GM20000 (cell line): ENCODE measurements at regions not wholly inside any gene's neighbourhood (a gene's known extent, or its start where the extent isn't known, plus 50 kb on each side); places are given as distances from the start of the nearest gene placed in this dataset.

Source experiments
- DNase-seq: peaks from one replicate; pipeline ENCODE4 v3.0.0; 2012; ENCODE audit warnings: low spot score
- TF ChIP-seq, protein P1 (sequence below): IDR thresholded peaks from 2 replicates; pipeline ENCODE4 v1.5.1; 2012; ENCODE audit warnings: mild to moderate bottlenecking, control low read depth; ENCODE audit errors: extremely low read depth, missing control alignments

DNA sequence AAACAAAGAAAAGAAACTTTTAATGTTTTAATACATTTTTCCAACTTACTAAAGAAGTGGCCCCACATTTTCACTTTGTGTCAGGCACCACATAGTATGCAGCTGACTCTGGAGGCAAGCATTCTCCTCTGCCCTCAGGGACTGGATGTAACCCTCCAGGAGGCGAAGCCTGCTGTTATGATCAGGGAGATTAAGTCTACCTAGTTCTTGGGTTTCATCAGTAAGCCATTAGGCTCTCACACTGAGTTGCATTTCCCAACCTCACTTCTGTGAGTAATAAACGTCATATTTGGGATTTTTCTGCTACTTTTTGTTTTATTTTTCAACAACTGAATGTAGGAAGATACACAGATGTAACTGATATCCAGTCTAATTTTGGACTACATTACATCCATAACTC, 101.2 kb upstream of the LRFN5 start:
- no peak for DNase-seq
- TF ChIP-seq, protein P1, sequence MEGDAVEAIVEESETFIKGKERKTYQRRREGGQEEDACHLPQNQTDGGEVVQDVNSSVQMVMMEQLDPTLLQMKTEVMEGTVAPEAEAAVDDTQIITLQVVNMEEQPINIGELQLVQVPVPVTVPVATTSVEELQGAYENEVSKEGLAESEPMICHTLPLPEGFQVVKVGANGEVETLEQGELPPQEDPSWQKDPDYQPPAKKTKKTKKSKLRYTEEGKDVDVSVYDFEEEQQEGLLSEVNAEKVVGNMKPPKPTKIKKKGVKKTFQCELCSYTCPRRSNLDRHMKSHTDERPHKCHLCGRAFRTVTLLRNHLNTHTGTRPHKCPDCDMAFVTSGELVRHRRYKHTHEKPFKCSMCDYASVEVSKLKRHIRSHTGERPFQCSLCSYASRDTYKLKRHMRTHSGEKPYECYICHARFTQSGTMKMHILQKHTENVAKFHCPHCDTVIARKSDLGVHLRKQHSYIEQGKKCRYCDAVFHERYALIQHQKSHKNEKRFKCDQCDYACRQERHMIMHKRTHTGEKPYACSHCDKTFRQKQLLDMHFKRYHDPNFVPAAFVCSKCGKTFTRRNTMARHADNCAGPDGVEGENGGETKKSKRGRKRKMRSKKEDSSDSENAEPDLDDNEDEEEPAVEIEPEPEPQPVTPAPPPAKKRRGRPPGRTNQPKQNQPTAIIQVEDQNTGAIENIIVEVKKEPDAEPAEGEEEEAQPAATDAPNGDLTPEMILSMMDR = no peak

DNA sequence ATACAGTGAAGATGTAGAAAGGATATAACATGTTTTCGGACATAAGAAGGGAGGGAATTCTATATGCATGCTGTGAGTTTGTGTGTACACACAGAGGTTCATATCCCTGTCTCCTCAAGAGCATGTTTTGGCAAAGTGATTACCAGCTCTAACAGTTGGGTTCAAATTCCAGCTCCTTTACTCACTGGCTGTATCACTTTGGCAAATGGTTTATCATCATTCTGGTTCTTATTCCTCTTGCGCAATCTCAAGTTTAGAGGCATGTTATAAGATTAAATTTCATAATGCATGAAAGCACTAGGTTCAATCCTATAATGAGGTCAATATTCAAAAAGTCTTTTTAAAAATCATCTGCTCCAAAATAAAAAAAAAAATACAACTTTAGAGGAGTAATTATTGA, 107.7 kb upstream of the LRFN5 start:
- TF ChIP-seq, protein P1 = no peak
- no peak for DNase-seq

DNA sequence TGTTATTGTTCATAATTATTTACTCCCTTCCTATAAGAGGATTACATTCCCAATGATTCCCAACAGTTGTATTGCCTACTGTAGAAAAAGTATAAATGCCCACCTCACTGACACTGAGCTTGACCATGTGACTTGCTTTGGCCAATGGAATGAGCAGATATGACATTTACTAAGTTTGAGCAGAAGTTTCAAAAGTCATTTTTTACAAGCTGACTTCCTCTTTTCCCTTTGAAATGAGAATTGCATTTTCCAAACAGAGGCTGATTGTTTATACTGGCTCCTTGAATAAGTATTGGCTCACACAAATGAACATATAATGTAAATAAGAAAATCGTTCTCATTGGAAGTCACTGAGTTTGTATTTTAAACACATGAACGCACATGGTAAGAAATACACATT, 116.4 kb upstream of the LRFN5 start:
- DNase-seq = no peak
- TF ChIP-seq, protein P1 = no peak

DNA sequence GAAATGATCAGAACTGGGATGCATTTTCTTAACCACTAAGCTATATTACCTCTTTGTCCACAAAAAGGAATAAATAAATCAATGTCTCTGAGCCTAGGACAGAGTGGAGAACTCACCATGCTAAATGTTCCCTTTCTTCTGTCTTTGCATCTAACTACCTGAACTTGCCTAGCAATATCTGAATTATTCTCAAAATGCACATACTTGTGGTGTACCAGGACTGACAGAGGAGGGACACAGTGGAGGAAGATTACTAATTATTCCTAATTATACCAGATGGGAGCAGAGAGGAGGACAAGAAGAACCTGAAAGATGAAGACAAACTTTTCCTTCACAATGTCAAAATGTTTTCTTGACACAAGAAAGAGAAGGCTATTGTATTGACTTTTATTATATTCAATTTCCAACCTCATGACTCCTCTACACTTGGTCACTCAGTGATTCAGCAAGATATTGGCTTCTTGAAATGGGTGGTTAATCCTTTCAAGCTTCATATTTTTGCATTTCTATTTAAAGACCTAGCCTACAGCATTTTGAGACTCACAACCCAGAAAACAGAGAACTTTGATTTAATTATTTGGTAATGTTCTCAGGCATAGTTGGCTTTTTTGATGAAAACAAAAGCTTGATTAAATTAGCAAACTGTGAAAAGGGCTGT, 117.2 kb upstream of the LRFN5 start:
- DNase-seq = no peak
- TF ChIP-seq, protein P1 = no peak

DNA sequence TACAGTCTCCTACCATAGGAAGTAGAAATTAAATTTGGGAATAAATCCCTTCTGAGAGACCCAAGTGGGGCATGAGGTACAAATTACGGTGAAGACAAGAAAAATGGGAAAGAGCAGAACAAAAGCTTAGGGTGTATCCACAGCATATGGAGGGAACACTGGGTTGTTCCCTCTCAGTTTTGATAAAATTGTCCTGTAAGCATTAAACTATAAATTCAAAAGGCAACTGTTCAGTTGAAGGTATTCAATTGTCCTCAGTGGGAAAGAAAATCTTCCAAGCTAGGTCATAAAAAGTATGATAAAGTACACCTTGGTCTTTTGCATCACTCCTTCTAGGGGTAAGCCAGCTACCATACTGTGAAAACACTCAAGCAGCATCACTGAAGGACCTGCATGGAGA, 118.3 kb upstream of the LRFN5 start:
- TF ChIP-seq, protein P1 = no peak
- DNase-seq = no peak

DNA sequence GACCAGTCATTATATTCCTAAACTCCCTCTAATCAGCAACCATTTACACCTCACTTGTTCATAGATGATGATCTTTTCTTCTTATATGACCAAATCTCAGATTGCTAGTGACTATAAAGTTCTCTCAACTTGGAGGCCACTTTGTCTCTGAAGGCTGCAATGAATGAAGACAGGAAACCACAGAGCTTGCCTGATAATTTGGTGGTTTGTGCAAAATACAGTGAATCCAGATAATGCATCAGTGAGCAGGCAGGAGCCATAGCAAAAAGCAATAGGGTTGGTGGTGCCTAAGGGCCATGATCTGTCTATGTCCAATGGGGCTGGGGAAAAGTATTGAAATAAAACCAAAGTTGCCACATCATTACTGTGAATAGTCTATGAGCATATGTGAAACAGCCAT, 123.8 kb upstream of the LRFN5 start:
- DNase-seq = no peak
- TF ChIP-seq, protein P1 = no peak

DNA sequence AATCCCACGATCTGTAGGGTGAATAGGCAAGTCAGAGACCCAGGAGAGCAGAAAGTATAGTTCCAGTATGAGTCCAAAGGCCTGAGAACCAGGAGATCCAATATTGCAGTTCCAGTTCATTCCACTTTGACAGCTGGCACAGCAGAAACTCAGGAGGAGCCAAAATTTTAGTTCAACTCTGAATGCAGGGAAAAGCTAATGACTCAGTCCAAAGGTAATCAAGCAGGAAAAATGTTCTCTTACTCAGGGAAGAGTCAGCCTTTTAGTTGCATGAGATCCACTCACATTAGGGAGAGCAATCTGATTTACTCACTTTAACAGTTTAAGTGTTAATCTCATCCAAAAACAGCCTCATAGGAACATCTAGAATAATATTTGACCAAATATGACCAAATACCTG, 130.2 kb upstream of the LRFN5 start:
- no peak for DNase-seq
- TF ChIP-seq, protein P1 = no peak
